ENCODE measurements at regions not wholly inside any gene's neighbourhood (a gene's known extent, or its start where the extent isn't known, plus 50 kb on each side); places are given as distances from the start of the nearest gene placed in this dataset.
A peak's percentile ranks its signal among the peaks of the same experiment; 100 is the strongest.

GRCh38 chr2:121974897-121975661 is 219.6 kb downstream of the TSN start:
- Mint-ChIP-seq H3K4me3 (peak overlapping the region; percentile 83), H3K27me3 (no peaks in the 10 kb centered on the region), H3K4me1 (peaks cover 11% of the 10 kb centered on the region), H3K9me3 (ENCODE audit: insufficient read depth) (no peaks in the 10 kb centered on the region), H3K27ac (no peak overlapping the region)
- no peak overlapping the region for H3K27ac ChIP-seq (ENCODE audit: low read length in 2 of 2)
- 3% methylated on average over 12 of the region's 13 CpGs for WGBS (ENCODE audit: insufficient coverage)
- ATAC-seq (ENCODE audit: low read depth) (peak; percentile 73), DNase-seq (peak; percentile 66)
- intact Hi-C loops (cut with micrococcal nuclease) = no loop called here
- POLR2A ChIA-PET = no interaction called here
- H3K27me3 ChIP-seq (replicated peaks in 1 of 4; ENCODE audit: control extremely low read depth in 1 of 4, control insufficient read depth in 3 of 4, insufficient read depth in 4 of 4, low read length in 3 of 4) = peaks cover 0 to 2% (median 0%) of the 10 kb centered on the region in 4 experiments
- no peaks in the 10 kb centered on the region for H3K9me3 ChIP-seq (ENCODE audit: control extremely low read depth in 1 of 3, control insufficient read depth in 2 of 3, insufficient read depth in 1 of 3, low read length in 2 of 3)
- H2AFZ ChIP-seq (ENCODE audit: insufficient read depth, low read depth, low read length, poor library complexity, severe bottlenecking) = peak overlapping the region; percentile 89
- CTCF ChIA-PET = interaction anchor here (0.8 to 1.4 kb wide), 4 partner anchors 9 to 17 kb away, joined by 3 to 7 read pairs (median 4); no protein-coding TSS in a partner anchor
- peak overlapping the region; percentile 60 for H3K9ac ChIP-seq (ENCODE audit: low read length)
- H3K79me2 ChIP-seq (ENCODE audit: control insufficient read depth, insufficient read depth, low read length) = no peaks in the 10 kb centered on the region
- no peaks in the 10 kb centered on the region for H4K20me1 ChIP-seq (ENCODE audit: control insufficient read depth, insufficient read depth, low read length, poor library complexity, severe bottlenecking)
- peak overlapping the region; percentile 77 for H3K4me2 ChIP-seq (replicated peaks; ENCODE audit: low read depth, low read length, poor library complexity, severe bottlenecking)
- TF ChIP-seq EZH2 (IDR thresholded peaks at IDR 0.05; ENCODE audit: borderline replicate concordance, insufficient read depth, low read depth, low read length, poor library complexity, severe bottlenecking) (no peak), CTCF (IDR thresholded peaks at IDR 0.05) (peak; percentile 76)
- no peaks in the 10 kb centered on the region for H3K36me3 ChIP-seq (replicated peaks in 1 of 2; ENCODE audit: control extremely low read depth in 1 of 2, control insufficient read depth in 1 of 2, extremely low read depth in 1 of 2, insufficient read depth in 2 of 2, low read length in 1 of 2)
- peak overlapping the region in 4 of 5 experiments; percentile 29 to 57 (median 43) for H3K4me3 ChIP-seq (ENCODE audit: control extremely low read depth in 1 of 5, extremely low read depth in 1 of 5, insufficient read depth in 1 of 5, low read depth in 2 of 5, low read length in 4 of 5)
- peaks cover 0 to 8% of the 10 kb centered on the region in 2 donors for H3K4me1 ChIP-seq (ENCODE audit: control insufficient read depth in 2 of 2, insufficient read depth in 2 of 2, low read length in 2 of 2)

GRCh38 chr2:121976926-121977325 is 221.5 kb downstream of the TSN start:
- H3K9ac ChIP-seq (ENCODE audit: low read length) = no peak overlapping the region
- no peak overlapping the region for H3K4me2 ChIP-seq (replicated peaks; ENCODE audit: low read depth, low read length, poor library complexity, severe bottlenecking)
- TF ChIP-seq CTCF (IDR thresholded peaks at IDR 0.05) (no peak), EZH2 (IDR thresholded peaks at IDR 0.05; ENCODE audit: borderline replicate concordance, insufficient read depth, low read depth, low read length, poor library complexity, severe bottlenecking) (no peak)
- H3K27me3 ChIP-seq (replicated peaks in 1 of 4; ENCODE audit: control extremely low read depth in 1 of 4, control insufficient read depth in 3 of 4, insufficient read depth in 4 of 4, low read length in 3 of 4) = peaks cover 0 to 2% (median 0%) of the 10 kb centered on the region in 4 experiments
- no peak overlapping the region for H3K4me3 ChIP-seq (ENCODE audit: control extremely low read depth in 1 of 5, extremely low read depth in 1 of 5, insufficient read depth in 1 of 5, low read depth in 2 of 5, low read length in 4 of 5)
- CTCF ChIA-PET = interaction anchor here (1.0 to 1.6 kb wide), 2 partner anchors 9 to 16 kb away, joined by 3 to 4 read pairs; no protein-coding TSS in a partner anchor
- no peaks in the 10 kb centered on the region for H3K9me3 Mint-ChIP-seq (ENCODE audit: insufficient read depth)
- H3K36me3 ChIP-seq (replicated peaks in 1 of 2; ENCODE audit: control extremely low read depth in 1 of 2, control insufficient read depth in 1 of 2, extremely low read depth in 1 of 2, insufficient read depth in 2 of 2, low read length in 1 of 2) = no peaks in the 10 kb centered on the region
- H3K4me1 Mint-ChIP-seq = peaks cover 11% of the 10 kb centered on the region
- H2AFZ ChIP-seq (ENCODE audit: insufficient read depth, low read depth, low read length, poor library complexity, severe bottlenecking) = peak overlapping the region; percentile 33
- ATAC-seq (ENCODE audit: low read depth) = no peak
- DNase-seq = no peak
- H3K79me2 ChIP-seq (ENCODE audit: control insufficient read depth, insufficient read depth, low read length) = no peaks in the 10 kb centered on the region
- H3K27me3 Mint-ChIP-seq = no peaks in the 10 kb centered on the region
- H4K20me1 ChIP-seq (ENCODE audit: control insufficient read depth, insufficient read depth, low read length, poor library complexity, severe bottlenecking) = no peaks in the 10 kb centered on the region
- 31% methylated on average over 3 of the region's 3 CpGs for WGBS (ENCODE audit: insufficient coverage)
- no peak overlapping the region for H3K27ac Mint-ChIP-seq
- intact Hi-C loops (cut with micrococcal nuclease) = no loop called here
- no peak overlapping the region for H3K4me3 Mint-ChIP-seq
- peaks cover 0 to 8% of the 10 kb centered on the region in 2 donors for H3K4me1 ChIP-seq (ENCODE audit: control insufficient read depth in 2 of 2, insufficient read depth in 2 of 2, low read length in 2 of 2)
- H3K9me3 ChIP-seq (ENCODE audit: control extremely low read depth in 1 of 3, control insufficient read depth in 2 of 3, insufficient read depth in 1 of 3, low read length in 2 of 3) = no peaks in the 10 kb centered on the region
- no peak overlapping the region for H3K27ac ChIP-seq (ENCODE audit: low read length in 2 of 2)
- POLR2A ChIA-PET = no interaction called here
